CD8-positive, alpha-beta memory T cell (primary cell): ENCODE measurements at regions not wholly inside any gene's neighbourhood (a gene's known extent, or its start where the extent isn't known, plus 50 kb on each side); places are given as distances from the start of the nearest gene placed in this dataset.

Source experiments
- CTCF ChIA-PET: fragments of 350-600 bp; sonication (Branson Sonifier 250); formaldehyde crosslinking; loops from one replicate; lab custom pipeline; 2021; ENCODE audit warnings: antibody characterized with exemption; lab: Charles Lee
- POLR2A ChIA-PET: fragments of 350-600 bp; sonication (Branson Sonifier 250); formaldehyde crosslinking; loops from one replicate; lab custom pipeline; 2021; ENCODE audit warnings: antibody characterized with exemption; lab: Charles Lee
- DNase-seq, 5 donors: peaks; one replicate each; pipeline versions ENCODE4 v3.0.0 to v3.0.0-alpha.2; 2020 to 2022; ENCODE audit warnings: mixed read lengths in 1 of 5
- H3K27ac ChIP-seq: one replicate; pipeline ENCODE4 v1.7.0; 2013; ENCODE audit warnings: low read depth, mild to moderate bottlenecking, low read length, moderate library complexity
- H3K27me3 ChIP-seq: 2 replicates; pipeline ENCODE4 v1.7.0; 2013; ENCODE audit warnings: low read length, mild to moderate bottlenecking; ENCODE audit not compliant: insufficient read depth, poor library complexity, severe bottlenecking
- H3K36me3 ChIP-seq: 2 replicates; pipeline ENCODE4 v1.7.0; 2013; ENCODE audit warnings: mild to moderate bottlenecking, low read length, moderate library complexity; ENCODE audit not compliant: insufficient read depth
- H3K4me1 ChIP-seq: 2 replicates; pipeline ENCODE4 v1.7.0; 2013; ENCODE audit warnings: mild to moderate bottlenecking, low read length, moderate library complexity; ENCODE audit not compliant: insufficient read depth
- H3K4me3 ChIP-seq: 2 replicates; pipeline ENCODE4 v1.7.0; 2013; ENCODE audit warnings: mild to moderate bottlenecking, low read length
- H3K9me3 ChIP-seq: 2 replicates; pipeline ENCODE4 v1.7.0; 2013; ENCODE audit warnings: mild to moderate bottlenecking, low read length
- H3K27ac Mint-ChIP-seq, 8 donors: one replicate each; pipeline ENCODE4 v1.8.0; 2020 to 2021; ENCODE audit warnings: mixed read lengths in 8 of 8, mild to moderate bottlenecking in 6 of 8, inconsistent platforms in 3 of 8, moderate library complexity in 3 of 8
- H3K27me3 Mint-ChIP-seq, 2 donors: one replicate each; pipeline ENCODE4 v1.8.0; 2020 to 2021; ENCODE audit warnings: mixed read lengths in 2 of 2, mild to moderate bottlenecking in 1 of 2, moderate library complexity in 1 of 2
- H3K36me3 Mint-ChIP-seq, 3 donors: one replicate each; pipeline ENCODE4 v1.8.0; 2020 to 2021; ENCODE audit warnings: mixed read lengths in 3 of 3, inconsistent platforms in 1 of 3, mild to moderate bottlenecking in 1 of 3
- H3K4me1 Mint-ChIP-seq, 3 donors: one replicate each; pipeline ENCODE4 v1.8.0; 2020 to 2021; ENCODE audit warnings: mixed read lengths in 3 of 3, inconsistent platforms in 1 of 3, mild to moderate bottlenecking in 1 of 3
- H3K4me3 Mint-ChIP-seq, 7 donors: one replicate each; pipeline ENCODE4 v1.8.0; 2020 to 2021; ENCODE audit warnings: mixed read lengths in 7 of 7, mild to moderate bottlenecking in 6 of 7, moderate library complexity in 4 of 7, inconsistent platforms in 2 of 7
- H3K9me3 Mint-ChIP-seq, 5 donors: one replicate each; pipeline ENCODE4 v1.8.0; 2020 to 2022; ENCODE audit warnings: mixed read lengths in 5 of 5, mild to moderate bottlenecking in 3 of 5, moderate library complexity in 2 of 5, inconsistent platforms in 1 of 5

DNA sequence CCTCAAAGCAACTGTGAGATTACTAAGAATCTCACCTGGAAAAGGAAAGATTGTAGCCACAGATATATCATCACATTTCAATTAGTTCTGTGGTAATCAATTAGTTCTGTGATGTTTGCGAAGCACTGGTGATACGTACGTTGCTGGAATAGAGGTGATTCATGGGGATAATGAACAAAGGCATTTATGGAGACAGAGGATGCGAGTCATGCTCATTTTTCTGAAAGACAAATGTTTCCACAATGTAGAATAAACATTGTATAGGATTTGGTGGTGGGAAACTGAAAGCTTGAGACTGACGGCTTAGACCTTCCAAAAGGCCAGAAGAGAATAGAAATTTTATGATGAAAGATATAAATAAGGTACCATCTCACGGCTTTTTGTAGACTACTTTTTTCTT is 507.3 kb upstream of the TYRP1 start:
- Histone ChIP-seq H3K36me3 (no peaks in the 10 kb centered on the region), H3K27me3 (no peaks in the 10 kb centered on the region), H3K9me3 (no peaks in the 10 kb centered on the region), H3K4me1 (no peaks in the 10 kb centered on the region), H3K4me3 (no peak overlapping the region), H3K27ac (no peak overlapping the region)
- H3K36me3 Mint-ChIP-seq = no peaks in the 10 kb centered on the region
- ChIA-PET CTCF (no interaction called here), POLR2A (no interaction called here)
- H3K27ac Mint-ChIP-seq = no peak overlapping the region
- no peak overlapping the region for H3K4me3 Mint-ChIP-seq
- no peaks in the 10 kb centered on the region for H3K27me3 Mint-ChIP-seq
- DNase-seq = no peak
- no peaks in the 10 kb centered on the region for H3K4me1 Mint-ChIP-seq
- H3K9me3 Mint-ChIP-seq = peaks cover 14 to 57% (median 18%) of the 10 kb centered on the region in 5 donors

DNA sequence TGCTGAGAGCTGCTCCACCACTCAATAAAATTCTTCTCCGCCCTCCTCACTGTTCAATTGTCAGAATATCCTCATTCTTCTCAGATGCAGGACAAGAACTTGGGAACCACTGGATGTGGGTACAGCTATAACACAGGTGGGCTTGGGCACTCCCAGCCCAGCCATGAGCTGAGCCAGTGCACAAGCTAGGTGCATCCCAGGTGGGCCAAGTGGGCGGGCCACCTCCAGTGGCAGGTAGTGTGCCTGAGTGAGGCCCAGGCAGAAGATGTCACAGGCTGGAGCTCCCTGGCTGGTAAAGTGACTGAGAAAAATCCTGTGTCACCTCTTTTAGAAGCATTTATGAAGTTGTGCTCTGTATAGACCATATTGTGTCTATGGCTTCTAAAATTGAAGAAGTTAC is 501.6 kb upstream of the TYRP1 start:
- ChIA-PET POLR2A (no interaction called here), CTCF (no interaction called here)
- H3K27ac Mint-ChIP-seq = no peak overlapping the region
- Histone ChIP-seq H3K27ac (no peak overlapping the region), H3K4me3 (no peak overlapping the region), H3K4me1 (no peaks in the 10 kb centered on the region), H3K27me3 (no peaks in the 10 kb centered on the region), H3K9me3 (no peaks in the 10 kb centered on the region), H3K36me3 (no peaks in the 10 kb centered on the region)
- H3K4me1 Mint-ChIP-seq = no peaks in the 10 kb centered on the region
- no peak for DNase-seq
- H3K36me3 Mint-ChIP-seq = no peaks in the 10 kb centered on the region
- peaks cover 9 to 36% (median 18%) of the 10 kb centered on the region in 5 donors for H3K9me3 Mint-ChIP-seq
- no peak overlapping the region for H3K4me3 Mint-ChIP-seq
- no peaks in the 10 kb centered on the region for H3K27me3 Mint-ChIP-seq

DNA sequence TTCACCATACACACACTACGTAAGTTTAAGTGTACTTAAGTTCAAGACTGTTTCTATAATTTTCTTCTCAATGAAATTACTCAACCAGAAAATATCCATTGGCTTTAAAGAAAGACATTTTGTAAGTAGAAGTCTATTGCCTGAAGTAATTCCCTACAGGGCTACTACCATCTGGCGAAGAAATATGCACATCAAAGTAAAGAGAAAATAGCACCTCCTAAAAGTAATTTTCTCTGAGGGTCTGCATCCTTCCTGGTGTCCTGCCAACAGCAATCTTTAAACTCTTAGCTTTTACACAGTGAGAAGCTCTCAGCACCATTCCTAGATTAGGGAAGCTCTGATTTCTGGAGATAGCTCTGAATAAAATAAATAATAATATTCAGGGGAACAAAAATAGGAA is 498.5 kb upstream of the TYRP1 start:
- no peaks in the 10 kb centered on the region for H3K27me3 ChIP-seq
- H3K4me1 ChIP-seq = no peaks in the 10 kb centered on the region
- no peak overlapping the region for H3K27ac Mint-ChIP-seq
- H3K9me3 Mint-ChIP-seq = peaks cover 3 to 21% (median 13%) of the 10 kb centered on the region in 5 donors
- CTCF ChIA-PET = no interaction called here
- H3K36me3 Mint-ChIP-seq = no peaks in the 10 kb centered on the region
- H3K27ac ChIP-seq = no peak overlapping the region
- H3K4me1 Mint-ChIP-seq = no peaks in the 10 kb centered on the region
- no peak for DNase-seq
- no peaks in the 10 kb centered on the region for H3K36me3 ChIP-seq
- no peaks in the 10 kb centered on the region for H3K9me3 ChIP-seq
- no peaks in the 10 kb centered on the region for H3K27me3 Mint-ChIP-seq
- no peak overlapping the region for H3K4me3 Mint-ChIP-seq
- POLR2A ChIA-PET = no interaction called here
- no peak overlapping the region for H3K4me3 ChIP-seq

DNA sequence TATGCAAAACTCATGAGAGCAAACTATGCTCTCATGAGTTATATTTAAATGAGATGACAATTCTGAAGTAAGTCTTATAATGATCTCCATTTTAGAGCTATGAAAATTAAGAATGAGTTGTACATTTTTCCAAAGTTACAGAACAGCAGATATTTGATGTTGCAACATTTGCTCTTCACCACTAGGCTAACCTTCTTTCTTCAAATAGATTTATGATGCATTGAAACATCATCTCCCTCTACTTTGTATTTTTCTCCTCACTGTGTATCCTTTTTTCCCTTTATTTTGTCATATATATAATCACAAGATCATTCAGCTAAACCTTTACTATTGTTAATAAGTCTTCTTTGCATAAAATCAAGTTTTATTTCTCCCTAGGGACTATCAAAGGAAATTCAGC is 497.7 kb upstream of the TYRP1 start:
- peaks cover under 1 to 23% (median 10%) of the 10 kb centered on the region in 5 donors for H3K9me3 Mint-ChIP-seq
- H3K4me3 Mint-ChIP-seq = no peak overlapping the region
- Histone ChIP-seq H3K4me3 (no peak overlapping the region), H3K27me3 (no peaks in the 10 kb centered on the region), H3K9me3 (no peaks in the 10 kb centered on the region), H3K4me1 (no peaks in the 10 kb centered on the region), H3K36me3 (no peaks in the 10 kb centered on the region), H3K27ac (no peak overlapping the region)
- ChIA-PET CTCF (no interaction called here), POLR2A (no interaction called here)
- no peaks in the 10 kb centered on the region for H3K4me1 Mint-ChIP-seq
- no peak overlapping the region for H3K27ac Mint-ChIP-seq
- H3K36me3 Mint-ChIP-seq = no peaks in the 10 kb centered on the region
- no peaks in the 10 kb centered on the region for H3K27me3 Mint-ChIP-seq
- no peak for DNase-seq

DNA sequence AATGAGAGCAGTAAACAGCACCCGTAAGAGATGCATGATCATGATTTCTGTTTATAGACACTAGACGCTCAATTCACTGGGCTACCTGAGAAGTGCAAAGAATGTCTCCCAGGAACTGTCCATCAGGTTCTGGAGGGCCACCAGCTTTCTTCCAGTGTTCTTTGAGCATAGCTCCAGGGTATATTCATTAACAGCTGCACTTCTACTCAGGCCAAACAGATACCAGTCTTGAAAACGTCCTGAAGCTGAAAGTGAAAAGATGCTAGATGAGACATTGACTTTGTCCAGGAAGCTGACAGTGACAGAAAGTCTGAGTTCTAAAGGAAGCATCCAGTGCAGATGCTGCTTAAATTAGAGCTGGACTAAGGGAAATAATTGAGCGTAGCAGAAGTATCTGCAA is 488.7 kb upstream of the TYRP1 start:
- no peak overlapping the region for H3K4me3 Mint-ChIP-seq
- POLR2A ChIA-PET = no interaction called here

DNA sequence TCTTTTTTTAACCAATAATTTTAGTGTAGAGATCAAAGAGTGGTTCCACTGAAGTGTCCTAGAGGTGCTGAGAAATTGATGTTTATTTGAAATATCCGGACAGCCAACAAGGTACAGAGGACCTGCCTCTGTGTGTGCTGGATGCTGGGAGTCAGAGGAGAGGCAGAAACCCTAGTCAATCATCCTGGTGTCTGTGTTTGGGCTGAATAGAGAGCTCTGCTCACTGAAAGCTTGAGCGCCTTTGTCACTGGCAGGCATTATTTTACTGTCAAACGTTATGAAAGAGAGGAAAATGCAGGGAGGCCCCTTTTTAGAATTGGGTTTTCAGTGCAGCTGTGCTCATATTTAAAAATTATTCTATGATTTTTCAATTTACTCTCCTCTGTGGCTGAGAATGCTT is 480.3 kb upstream of the TYRP1 start:
- Histone ChIP-seq H3K9me3 (no peaks in the 10 kb centered on the region), H3K4me3 (no peak overlapping the region), H3K27me3 (no peaks in the 10 kb centered on the region), H3K27ac (no peak overlapping the region), H3K36me3 (no peaks in the 10 kb centered on the region), H3K4me1 (no peaks in the 10 kb centered on the region)
- no peak for DNase-seq
- Mint-ChIP-seq H3K9me3 (peaks cover 16 to 35% (median 26%) of the 10 kb centered on the region in 5 donors), H3K4me1 (no peaks in the 10 kb centered on the region), H3K27ac (no peak overlapping the region), H3K4me3 (no peak overlapping the region), H3K36me3 (no peaks in the 10 kb centered on the region), H3K27me3 (peaks cover 0 to 2% of the 10 kb centered on the region in 2 donors)
- ChIA-PET POLR2A (no interaction called here), CTCF (no interaction called here)

More for the DNA sequence above, 488.7 kb upstream of the TYRP1 start:
- H3K36me3 Mint-ChIP-seq = no peaks in the 10 kb centered on the region
- no peaks in the 10 kb centered on the region for H3K9me3 ChIP-seq
- no peaks in the 10 kb centered on the region for H3K36me3 ChIP-seq
- CTCF ChIA-PET = no interaction called here
- no peak overlapping the region for H3K27ac Mint-ChIP-seq
- no peak overlapping the region for H3K4me3 ChIP-seq
- no peaks in the 10 kb centered on the region for H3K4me1 Mint-ChIP-seq
- no peaks in the 10 kb centered on the region for H3K4me1 ChIP-seq
- no peak for DNase-seq
- H3K27me3 Mint-ChIP-seq = no peaks in the 10 kb centered on the region
- H3K9me3 Mint-ChIP-seq = peaks cover 6 to 37% (median 11%) of the 10 kb centered on the region in 5 donors
- no peak overlapping the region for H3K27ac ChIP-seq
- no peaks in the 10 kb centered on the region for H3K27me3 ChIP-seq

DNA sequence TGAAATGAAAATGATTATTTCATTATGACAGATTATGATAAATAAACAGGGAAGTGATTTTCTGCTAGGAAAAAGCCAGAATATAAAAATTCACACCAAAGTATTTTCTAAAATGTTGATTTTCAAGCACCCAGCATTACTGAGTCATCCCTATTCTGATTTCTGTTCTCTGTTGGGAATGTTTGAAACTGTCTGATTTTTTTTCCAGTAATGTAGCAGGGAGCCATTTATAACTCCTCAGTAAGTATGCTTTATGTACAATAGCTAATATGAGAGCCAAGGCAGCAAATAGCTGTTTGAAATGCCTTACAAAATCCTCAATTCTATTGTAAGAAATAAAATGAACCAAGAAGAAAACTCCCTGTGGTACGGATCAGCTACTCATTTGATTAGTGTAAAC is 471.7 kb upstream of the TYRP1 start:
- H3K36me3 ChIP-seq = no peaks in the 10 kb centered on the region
- H3K27ac ChIP-seq = no peak overlapping the region
- no peak overlapping the region for H3K4me3 ChIP-seq
- ChIA-PET CTCF (no interaction called here), POLR2A (no interaction called here)
- DNase-seq = no peak
- no peak overlapping the region for H3K27ac Mint-ChIP-seq
- H3K9me3 ChIP-seq = no peaks in the 10 kb centered on the region
- no peaks in the 10 kb centered on the region for H3K27me3 ChIP-seq
- no peaks in the 10 kb centered on the region for H3K36me3 Mint-ChIP-seq
- peaks cover 2 to 22% (median 12%) of the 10 kb centered on the region in 5 donors for H3K9me3 Mint-ChIP-seq
- no peak overlapping the region for H3K4me3 Mint-ChIP-seq
- no peaks in the 10 kb centered on the region for H3K4me1 ChIP-seq
- no peaks in the 10 kb centered on the region for H3K4me1 Mint-ChIP-seq
- no peaks in the 10 kb centered on the region for H3K27me3 Mint-ChIP-seq

DNA sequence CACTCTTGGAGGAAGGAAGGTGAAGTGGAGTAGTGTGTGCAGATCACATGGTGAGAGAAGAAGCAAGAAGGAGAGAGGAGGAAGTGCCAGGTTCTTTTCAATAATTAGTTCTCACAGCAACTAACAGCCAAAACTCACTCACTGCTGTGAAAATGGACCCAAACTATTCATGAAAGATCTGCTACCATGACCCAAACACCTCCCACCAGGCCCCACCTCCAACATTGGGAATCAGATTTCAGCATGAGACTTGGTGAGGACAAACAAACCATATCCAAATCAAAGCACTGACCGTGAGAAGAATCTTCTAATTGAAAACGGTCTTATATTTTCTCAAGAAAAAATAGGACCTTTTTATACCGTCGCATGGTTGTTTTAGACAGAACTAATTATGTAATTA is 468.7 kb upstream of the TYRP1 start:
- POLR2A ChIA-PET = no interaction called here

DNA sequence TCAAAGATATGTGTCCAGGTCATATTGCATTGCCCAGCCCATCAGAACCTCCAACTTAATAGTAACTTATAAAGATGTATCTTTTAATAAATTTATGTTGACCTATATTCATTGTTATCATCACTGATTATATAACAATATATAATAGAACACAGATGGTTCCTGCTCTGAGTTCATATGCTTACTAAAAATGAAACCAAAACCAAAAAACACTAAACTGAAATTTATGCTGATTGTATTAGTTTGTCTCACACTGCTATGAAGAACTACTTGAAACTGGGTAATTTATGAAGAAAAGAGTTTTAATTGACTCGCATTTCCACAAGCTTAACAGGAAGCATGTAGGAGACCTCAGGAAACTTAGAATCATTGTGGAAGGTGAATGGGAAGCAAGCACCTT is 462.5 kb upstream of the TYRP1 start:
- H3K4me3 ChIP-seq = no peak overlapping the region
- DNase-seq = no peak
- Mint-ChIP-seq H3K36me3 (no peaks in the 10 kb centered on the region), H3K4me1 (no peaks in the 10 kb centered on the region), H3K9me3 (peaks cover 14 to 45% (median 23%) of the 10 kb centered on the region in 5 donors), H3K27ac (no peak overlapping the region), H3K4me3 (no peak overlapping the region), H3K27me3 (no peaks in the 10 kb centered on the region)
- H3K4me1 ChIP-seq = no peaks in the 10 kb centered on the region
- H3K27me3 ChIP-seq = no peaks in the 10 kb centered on the region
- H3K27ac ChIP-seq = no peak overlapping the region
- ChIA-PET POLR2A (no interaction called here), CTCF (no interaction called here)
- no peaks in the 10 kb centered on the region for H3K36me3 ChIP-seq
- no peaks in the 10 kb centered on the region for H3K9me3 ChIP-seq

More for the DNA sequence above, 468.7 kb upstream of the TYRP1 start:
- Histone ChIP-seq H3K27me3 (no peaks in the 10 kb centered on the region), H3K36me3 (no peaks in the 10 kb centered on the region), H3K4me1 (no peaks in the 10 kb centered on the region), H3K9me3 (no peaks in the 10 kb centered on the region), H3K4me3 (no peak overlapping the region), H3K27ac (no peak overlapping the region)
- H3K27me3 Mint-ChIP-seq = no peaks in the 10 kb centered on the region
- CTCF ChIA-PET = no interaction called here
- H3K4me1 Mint-ChIP-seq = no peaks in the 10 kb centered on the region
- H3K27ac Mint-ChIP-seq = no peak overlapping the region
- no peak for DNase-seq
- no peaks in the 10 kb centered on the region for H3K36me3 Mint-ChIP-seq
- H3K4me3 Mint-ChIP-seq = no peak overlapping the region
- H3K9me3 Mint-ChIP-seq = peaks cover 4 to 25% (median 17%) of the 10 kb centered on the region in 5 donors
